ENCODE measurements at regions not wholly inside any gene's neighbourhood (a gene's known extent, or its start where the extent isn't known, plus 50 kb on each side); places are given as distances from the start of the nearest gene placed in this dataset.

- DNase-seq (ENCODE audit: low spot score), result no peak
Measured at GRCh38 chr13:75132701-75133695, 349.0 kb downstream of the TBC1D4 start.

DNA sequence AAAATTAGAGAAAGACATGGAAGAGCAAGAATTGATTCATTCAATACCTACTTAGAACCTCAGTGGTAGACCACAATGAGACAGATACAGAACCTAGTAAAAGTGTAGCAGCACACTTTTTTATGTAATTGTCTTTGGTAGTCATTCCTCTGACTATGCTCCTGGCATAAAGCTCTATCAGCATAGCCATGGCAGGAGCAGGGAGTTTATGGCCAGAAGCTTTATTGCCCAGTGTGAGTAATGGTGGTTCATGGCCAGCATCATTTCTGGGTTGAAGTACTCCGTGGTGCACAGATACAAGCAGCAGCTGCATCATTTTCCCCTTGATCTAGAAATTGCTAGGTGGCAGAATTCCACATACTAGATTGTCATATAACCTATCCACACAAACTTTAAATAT is 352.6 kb downstream of the TBC1D4 start:
- DNase-seq (ENCODE audit: low spot score), result no peak

DNA sequence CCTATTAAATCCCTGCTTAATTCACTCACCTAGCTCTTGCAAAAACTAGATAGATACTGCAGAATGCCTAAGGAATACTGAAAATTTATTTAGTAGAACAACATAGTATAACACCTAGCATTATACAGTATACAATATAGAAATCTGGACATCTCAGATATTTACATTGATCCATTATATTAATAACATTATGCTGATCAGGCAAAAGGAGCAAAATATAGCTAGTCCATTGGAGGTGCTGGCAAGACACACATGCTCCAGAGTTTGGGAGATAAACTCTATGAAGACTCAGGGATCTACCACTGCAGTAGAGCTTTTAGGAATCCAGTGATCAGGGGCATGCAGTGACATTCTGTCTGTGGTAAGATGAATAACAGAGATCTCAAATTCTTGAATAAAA is 357.6 kb downstream of the TBC1D4 start:
- no peak for DNase-seq (ENCODE audit: low spot score)

DNA sequence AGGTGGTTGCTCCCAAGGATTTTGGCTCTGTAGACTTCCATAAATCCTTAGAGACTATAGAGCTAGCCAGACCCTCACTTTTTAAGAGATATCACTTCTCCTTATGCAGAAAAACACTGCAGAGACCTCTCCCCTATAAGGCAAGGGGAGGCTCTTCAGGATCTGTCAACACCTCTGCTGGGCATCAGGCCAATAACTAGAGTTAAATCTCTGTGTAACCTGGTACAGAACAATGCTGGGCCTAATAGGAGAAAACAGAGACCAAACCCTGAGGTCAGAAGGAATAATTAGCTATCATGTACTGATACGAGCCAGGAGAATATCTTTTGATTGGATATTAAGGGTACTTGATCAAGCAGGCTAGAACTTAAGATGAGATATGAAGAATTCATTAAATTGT is 358.5 kb downstream of the TBC1D4 start:
- no peak for DNase-seq (ENCODE audit: low spot score)

GRCh38 chr13:75120085-75120484 is 361.9 kb downstream of the TBC1D4 start:
- no peak for DNase-seq (ENCODE audit: low spot score)

GRCh38 chr13:75115171-75115570 is 366.8 kb downstream of the TBC1D4 start:
- DNase-seq (ENCODE audit: low spot score), result no peak

DNA sequence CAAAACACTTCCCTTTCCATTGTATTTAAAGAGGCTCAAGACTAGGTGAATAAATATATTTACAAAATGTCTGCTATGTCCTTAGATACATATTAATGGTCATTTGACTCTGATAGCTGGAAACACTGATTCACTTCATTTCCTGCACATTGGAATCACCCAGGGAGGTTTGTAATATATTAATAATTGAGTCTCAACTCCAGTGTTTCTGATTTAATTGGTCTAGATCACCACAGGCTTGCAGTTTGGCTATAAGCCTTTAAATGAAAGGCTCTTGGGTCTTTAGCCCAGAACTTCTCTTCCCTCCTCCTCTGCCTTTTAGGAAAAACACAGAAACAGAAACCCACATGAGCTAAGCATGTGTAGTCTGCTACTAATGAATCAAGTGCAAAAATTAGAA is 378.0 kb downstream of the TBC1D4 start:
- DNase-seq (ENCODE audit: low spot score), result no peak

DNA sequence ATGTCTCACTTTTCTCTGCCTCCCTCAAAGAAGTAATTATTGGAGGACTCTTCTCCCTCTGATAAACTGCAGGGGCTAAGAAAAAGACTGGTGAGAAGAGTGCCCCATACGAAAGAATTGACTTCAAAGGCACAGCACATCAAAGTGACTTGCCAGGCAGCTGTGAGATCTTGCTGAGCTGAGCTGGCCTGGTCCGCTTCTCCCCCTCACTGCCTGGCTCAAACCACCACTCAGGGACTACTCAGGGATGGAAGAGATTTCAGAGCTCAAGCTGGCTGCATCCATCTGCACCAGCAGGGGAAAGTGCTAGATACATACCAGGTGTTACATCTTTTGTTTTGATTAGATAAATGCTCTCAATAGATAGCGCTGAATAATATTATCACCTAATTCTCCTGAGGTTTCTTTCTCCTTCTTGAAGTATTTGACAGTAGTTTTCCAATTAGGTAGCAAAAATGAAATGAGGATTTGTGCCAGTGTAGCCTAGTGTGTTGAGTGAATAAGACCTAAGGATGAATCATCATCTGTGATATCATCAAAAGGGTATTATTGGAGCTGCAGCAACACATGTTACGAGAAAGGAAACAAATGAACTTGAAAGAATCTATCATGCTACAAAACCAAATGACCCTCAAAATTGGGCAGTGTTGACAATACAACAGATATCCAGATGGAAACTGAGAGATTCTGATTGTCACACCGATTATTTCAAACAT is 379.8 kb downstream of the TBC1D4 start:
- no peak for DNase-seq (ENCODE audit: low spot score)

- no peak for DNase-seq (ENCODE audit: low spot score)
Measured at GRCh38 chr13:75101348-75101747, 380.6 kb downstream of the TBC1D4 start.

DNA sequence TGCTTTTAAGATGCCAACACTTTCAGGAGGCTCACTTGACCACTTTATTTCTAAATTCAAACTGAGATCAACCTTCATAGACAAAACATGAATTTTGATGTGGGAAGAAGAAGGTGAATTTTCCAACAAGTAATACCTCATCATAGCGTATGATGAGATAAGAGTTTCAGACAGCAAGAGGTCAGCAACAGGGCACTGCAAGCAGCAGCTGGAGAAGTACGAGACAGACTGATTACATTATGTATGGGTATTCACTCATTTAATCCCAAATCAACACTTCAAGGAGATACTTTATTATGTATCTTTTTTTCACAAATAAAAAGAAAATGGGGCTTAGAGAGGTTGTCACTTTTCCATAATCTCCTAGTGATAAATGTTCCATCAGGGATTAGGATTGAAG is 389.8 kb downstream of the TBC1D4 start:
- DNase-seq (ENCODE audit: low spot score), result no peak

GRCh38 chr13:75091718-75092117 is 390.3 kb downstream of the TBC1D4 start:
- DNase-seq (ENCODE audit: low spot score), result no peak

GRCh38 chr13:75090872-75091615 is 390.9 kb downstream of the TBC1D4 start:
- DNase-seq (ENCODE audit: low spot score), result no peak

DNA sequence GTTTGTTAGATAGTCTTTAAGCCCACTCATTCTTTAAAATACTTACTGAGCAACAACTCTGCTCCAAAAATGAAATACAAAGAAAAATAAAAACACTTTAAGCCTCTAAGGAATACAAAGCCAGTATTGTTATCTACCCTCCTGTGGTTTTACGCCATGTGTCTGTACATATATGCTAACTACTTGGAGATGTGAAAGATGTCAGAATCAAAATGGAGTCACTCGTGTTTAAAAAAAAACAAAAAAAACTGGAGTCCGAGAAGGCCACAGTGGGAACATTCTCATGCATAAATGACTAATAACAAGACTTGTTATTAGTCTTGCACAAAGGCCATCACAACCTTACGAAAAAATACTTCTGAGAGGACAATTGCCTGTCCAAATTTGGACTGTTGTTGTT is 393.1 kb downstream of the TBC1D4 start:
- no peak for DNase-seq (ENCODE audit: low spot score)

- DNase-seq (ENCODE audit: low spot score), result no peak
Measured at GRCh38 chr13:75079226-75079625, 402.7 kb downstream of the TBC1D4 start.

DNA sequence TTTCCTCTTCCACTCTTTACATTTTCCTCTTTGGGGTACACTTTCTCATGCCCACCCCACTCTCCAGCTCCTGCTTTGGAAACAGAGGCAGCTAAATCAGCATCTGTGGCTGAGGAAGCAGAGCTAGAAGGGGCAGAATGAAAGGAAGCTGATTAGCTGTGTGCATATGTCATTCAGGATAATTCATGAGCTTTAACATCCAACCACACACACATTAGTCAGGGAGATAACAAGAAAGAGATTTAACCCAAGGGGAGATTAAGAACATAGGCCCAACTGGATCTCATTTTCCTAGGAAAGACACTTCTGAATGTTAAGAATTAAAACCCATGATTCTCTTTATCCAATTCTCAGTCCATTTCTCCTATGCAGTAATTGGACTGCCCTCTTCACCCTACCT is 405.5 kb downstream of the TBC1D4 start:
- DNase-seq (ENCODE audit: low spot score), result no peak

GRCh38 chr13:75073786-75074185 is 408.2 kb downstream of the TBC1D4 start:
- DNase-seq (ENCODE audit: low spot score), result no peak

GRCh38 chr13:75072891-75073290 is 409.1 kb downstream of the TBC1D4 start:
- no peak for DNase-seq (ENCODE audit: low spot score)

DNA sequence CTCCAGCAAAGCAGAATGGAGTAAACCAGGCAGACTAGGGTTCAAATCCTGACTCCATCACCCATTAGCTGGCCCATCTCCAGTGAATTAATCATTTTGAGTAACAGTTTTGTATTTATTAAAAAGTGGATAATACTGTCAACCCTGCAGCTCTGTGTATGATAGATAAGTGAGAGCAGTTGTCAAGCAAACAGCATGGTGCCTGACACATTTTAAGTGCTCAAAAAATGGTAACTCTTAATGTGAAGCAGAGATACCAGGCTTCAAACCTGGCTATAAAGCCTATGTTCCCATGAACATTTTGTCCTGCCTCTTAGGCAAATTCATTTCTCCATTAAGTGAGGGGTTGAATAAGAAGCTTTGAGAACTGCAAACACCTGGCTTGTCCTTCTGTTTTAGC is 409.6 kb downstream of the TBC1D4 start:
- no peak for DNase-seq (ENCODE audit: low spot score)

DNA sequence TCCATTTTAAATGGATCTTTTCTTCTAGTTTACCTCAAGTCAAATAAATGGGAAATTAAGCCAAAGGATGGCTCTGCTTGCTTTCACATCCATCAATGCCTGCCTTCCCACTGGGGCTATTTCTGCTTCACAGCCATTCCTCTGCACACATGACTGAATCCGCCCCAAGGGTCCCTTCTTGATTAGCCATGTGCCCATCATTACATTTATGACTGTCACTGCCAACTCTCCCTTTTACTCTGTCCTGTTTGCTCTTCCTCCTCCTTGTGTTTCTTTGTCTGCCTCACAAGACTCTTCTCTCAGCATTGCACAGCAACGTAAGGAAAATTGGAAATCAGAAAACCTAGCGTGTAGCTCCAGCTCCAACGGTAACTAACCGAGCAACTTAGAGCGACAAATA is 410.2 kb downstream of the TBC1D4 start:
- DNase-seq (ENCODE audit: low spot score), result no peak

GRCh38 chr13:75071395-75071794 is 410.6 kb downstream of the TBC1D4 start:
- no peak for DNase-seq (ENCODE audit: low spot score)

GRCh38 chr13:75061909-75062308 is 420.1 kb downstream of the TBC1D4 start:
- no peak for DNase-seq (ENCODE audit: low spot score)

DNA sequence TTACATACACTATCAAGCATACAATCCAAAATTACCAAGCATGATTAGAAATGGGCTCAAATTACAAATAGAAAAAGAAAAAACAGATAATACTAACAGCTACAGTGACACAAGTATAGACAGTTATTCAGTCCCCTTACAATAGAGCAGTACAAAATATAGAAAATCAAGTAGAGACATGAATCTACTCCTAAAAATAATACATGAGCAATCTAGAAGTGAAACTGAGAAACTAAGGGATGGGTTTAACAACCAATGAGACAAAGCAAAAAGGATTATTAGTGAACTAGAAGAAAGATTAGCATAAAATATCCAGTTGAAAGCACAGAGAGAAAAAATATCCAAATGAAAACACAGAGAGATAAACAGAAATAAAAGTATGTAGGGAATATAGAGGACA is 426.7 kb downstream of the TBC1D4 start:
- DNase-seq (ENCODE audit: low spot score), result no peak

GRCh38 chr13:75052616-75053015 is 429.4 kb downstream of the TBC1D4 start:
- DNase-seq (ENCODE audit: low spot score), result no peak
